Panc1 (cell line): ENCODE measurements at regions not wholly inside any gene's neighbourhood (a gene's known extent, or its start where the extent isn't known, plus 50 kb on each side); places are given as distances from the start of the nearest gene placed in this dataset.

Experiments used
- CTCF ChIP-seq: fragments of 450-650 bp; IDR thresholded peaks from 2 replicates; pipeline ENCODE4 v1.5.1; 2017; ENCODE audit warnings: mild to moderate bottlenecking
- POLR2AphosphoS5 ChIP-seq: IDR thresholded peaks from 2 replicates; pipeline ENCODE4 v1.6.1; 2012; ENCODE audit warnings: mild to moderate bottlenecking, low read depth, low read length, moderate library complexity
- REST ChIP-seq, 2 experiments: IDR thresholded peaks; 2 replicates each; pipeline ENCODE4 v1.6.1; 2011 to 2012; ENCODE audit warnings: low read depth in 2 of 2, control low read depth in 1 of 2, low read length in 1 of 2, mild to moderate bottlenecking in 1 of 2, moderate library complexity in 1 of 2; ENCODE audit not compliant: insufficient read depth in 1 of 2
- SIN3A ChIP-seq: IDR thresholded peaks from 2 replicates; pipeline ENCODE4 v1.6.1; 2012; ENCODE audit warnings: low read depth, mild to moderate bottlenecking, low read length, moderate library complexity, borderline replicate concordance; ENCODE audit not compliant: insufficient read depth

- TF ChIP-seq POLR2AphosphoS5 (no peak), CTCF (no peak), REST (IDR thresholded peaks at IDR 0.05; ENCODE audit: insufficient read depth in 1 of 2, low read depth in 2 of 2, low read length in 1 of 2) (no peak), SIN3A (no peak)
Observed at GRCh38 chr6:134816300-134816699, 133.6 kb downstream of the ALDH8A1 start.
